HG03439 (cell line): ENCODE measurements at regions not wholly inside any gene's neighbourhood (a gene's known extent, or its start where the extent isn't known, plus 50 kb on each side); places are given as distances from the start of the nearest gene placed in this dataset.
A peak's percentile ranks its signal among the peaks of the same experiment; 100 is the strongest.
"Not testable (repeated sequence)": the region's sequence is repeated elsewhere in the genome, so short reads cannot be mapped to it uniquely, and the experiment has no call there.

Source experiments
- ATAC-seq: cut with Tn5 transposase; IDR thresholded peaks from one replicate; pipeline ENCODE4 v1.9.1; 2021; ENCODE audit warnings: mild to moderate bottlenecking, moderate library complexity; ENCODE audit not compliant: unreplicated experiment

DNA sequence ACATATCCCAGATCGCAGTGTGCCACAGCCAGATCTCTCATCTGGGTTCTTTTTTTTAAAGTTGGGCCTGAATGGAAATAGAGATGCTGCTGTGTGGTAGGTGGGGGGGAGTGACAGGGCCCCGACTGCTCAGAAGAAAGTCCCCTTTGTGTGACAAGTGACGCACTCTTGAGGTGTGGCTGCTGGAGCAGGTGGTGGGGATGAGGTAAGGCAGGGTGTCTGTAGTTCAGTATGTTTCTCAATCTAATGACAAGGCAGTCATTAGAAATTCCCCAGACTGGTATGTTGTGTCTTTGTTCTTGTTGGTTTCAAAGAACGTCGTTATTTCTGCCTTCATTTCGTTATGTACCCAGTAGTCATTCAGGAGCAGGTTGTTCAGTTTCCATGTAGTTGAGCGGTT, 128.8 kb upstream of the TACR1 start:
- no peak for ATAC-seq

DNA sequence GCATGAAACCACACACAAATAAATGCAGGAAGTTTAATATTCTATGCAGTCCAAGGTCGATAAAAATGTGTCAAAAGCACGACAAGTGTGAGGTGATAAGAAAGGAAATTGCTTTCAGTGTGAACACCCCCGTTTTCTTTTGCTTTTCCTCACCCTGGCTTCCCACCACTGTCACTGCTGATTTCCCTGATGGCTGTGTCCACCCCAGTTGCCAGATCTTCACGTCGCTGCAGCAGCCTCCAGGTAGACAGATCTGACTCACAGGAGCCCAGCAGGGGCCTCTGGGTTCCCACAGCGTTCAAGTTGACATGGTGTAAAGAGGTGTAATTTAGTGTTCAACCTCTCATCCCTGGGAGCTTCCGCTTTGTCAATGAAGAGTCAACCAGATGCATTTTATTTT, 128.0 kb upstream of the TACR1 start:
- no peak for ATAC-seq

DNA sequence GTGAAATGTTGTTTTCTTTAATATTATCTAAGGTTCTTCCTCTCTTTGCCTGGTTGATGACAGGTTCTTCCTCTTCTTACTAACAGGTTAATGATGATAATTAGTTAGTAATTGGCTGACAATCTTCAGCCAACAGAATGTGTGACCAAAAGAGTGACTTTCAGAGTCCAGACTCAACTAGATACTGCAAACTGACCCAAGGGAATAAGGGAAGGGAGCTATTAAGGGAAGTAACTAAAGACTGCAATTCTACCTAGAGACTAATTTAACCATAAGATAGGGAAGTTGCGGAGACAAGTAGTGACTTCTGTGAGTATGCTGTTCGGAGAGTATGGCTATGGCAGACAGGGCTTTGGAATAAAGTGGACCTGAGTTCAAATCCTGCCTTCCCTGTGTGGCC, 127.3 kb upstream of the TACR1 start:
- no peak for ATAC-seq

DNA sequence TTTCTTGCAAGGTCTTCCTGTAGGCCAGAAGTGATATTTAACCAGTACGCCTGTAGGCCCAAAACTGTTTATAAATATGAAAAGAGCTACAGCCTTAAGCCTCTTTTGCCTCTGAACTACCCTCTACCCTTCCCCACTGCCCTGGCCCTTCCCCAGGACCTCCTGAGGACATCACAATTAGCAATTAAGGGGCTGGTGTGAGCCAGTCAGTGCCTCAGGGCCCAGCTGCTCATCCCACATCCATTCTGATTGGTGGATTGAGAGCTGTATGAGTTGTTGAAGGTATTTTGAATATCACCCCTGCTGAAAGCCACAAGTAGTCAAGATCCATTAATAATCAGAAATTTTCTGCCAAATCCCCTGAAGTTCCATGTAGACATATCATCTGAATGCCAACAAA, 126.3 kb upstream of the TACR1 start:
- no peak for ATAC-seq

DNA sequence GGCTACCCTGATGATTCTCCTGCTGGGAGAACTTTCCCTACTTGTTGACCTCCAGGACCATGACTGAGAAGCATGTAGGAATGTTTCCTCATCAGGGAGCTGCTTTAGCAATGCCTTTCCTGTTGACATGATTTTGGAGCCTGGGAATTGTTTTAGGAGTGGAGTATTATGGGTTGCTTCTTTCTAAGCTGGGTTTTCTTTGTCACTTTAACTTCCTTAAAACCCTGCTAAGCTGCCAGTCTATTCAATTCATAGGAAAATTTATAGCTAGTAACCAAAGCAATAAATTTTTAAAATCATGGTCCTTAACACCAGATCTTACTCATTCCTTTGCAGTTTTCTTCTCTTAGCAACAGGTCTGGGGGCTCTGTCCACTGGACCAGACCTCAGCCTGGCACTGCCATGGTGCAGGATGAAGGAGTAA, 125.6 kb upstream of the TACR1 start:
- no peak for ATAC-seq

DNA sequence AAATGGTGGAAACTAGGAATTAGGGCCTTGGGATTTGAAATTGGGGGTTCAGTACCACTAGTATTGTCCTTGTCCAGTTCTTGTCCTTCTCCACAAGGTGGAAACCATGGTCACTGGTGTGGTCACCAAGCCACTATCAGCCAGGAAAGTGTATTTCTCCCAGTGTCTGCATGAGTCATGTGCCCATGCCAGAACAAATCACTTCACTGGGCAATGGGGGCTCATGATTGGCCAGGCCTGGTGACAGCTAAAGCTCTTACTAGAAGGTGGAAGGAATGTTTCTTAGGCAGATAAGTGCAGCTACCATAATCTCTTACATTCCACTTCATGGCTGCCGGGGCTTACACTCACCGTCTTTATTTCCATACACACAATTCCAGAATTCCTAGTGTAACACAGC, 124.8 kb upstream of the TACR1 start:
- ATAC-seq = no peak

DNA sequence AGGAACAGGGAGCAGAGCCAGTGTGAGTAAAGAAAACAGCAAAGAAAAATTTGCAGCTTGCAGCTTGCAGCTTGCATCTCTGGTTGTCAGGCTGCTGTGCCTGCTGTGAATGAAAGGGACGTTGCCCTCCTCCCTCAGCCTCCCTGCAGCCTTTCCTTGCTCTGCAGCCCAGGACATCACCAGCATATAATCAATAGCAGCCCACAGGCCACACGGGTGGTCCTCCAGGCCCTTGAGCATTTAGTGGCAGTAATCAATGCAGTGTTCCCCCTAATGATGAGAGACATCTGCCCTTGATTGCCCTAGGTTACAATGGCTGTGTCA, 122.2 kb upstream of the TACR1 start:
- ATAC-seq = no peak

DNA sequence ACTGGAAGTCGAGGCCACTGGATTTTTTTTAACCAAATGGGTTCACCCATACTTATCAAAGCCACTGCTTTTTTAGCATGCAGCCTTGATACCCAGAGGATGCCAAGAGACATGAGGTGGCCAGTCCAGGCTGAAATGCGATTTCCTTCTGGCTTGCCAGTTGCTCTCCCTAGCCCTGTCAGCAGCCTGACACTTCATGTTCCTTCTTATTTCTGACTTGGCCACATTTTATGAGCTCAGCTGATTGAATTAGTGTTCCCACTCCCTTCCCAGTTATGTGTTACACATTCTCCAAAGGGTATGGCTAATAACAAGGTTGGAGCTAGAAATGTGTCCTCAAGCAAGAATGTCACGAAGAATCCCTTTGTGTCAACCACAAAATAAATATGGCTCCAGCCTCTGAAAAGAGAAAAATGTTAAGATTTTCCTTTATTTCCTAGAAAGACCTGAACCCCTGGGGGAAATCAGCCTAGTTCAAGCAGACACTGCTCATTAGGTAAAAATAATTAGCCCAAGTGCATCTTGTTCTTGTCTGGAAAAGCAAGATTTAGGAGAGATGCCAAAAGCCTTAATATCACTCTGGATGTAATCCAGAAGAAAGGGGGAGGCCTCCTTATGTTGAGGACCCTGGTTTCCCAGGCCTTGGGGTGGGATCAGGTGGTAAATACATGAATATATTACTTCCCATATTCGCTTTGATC, 121.7 kb upstream of the TACR1 start:
- no peak for ATAC-seq

DNA sequence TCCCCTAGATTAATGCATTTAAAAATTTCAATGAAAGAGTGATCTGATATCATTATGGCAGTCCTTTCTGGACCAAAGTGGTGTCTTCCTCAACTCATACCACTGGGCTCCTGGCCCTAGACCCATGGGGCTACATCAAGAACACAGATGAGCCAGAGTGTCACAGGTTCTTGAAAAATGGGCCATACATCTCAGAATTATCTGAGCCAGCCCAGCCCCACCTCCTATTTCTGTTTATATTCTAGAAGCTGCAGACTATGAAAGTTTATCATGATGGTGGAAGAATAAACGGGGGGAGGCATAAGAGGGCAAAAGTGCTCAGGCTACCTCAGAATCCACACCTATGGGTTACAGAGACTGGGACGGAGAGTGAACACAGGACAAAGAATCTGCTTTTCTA, 120.6 kb upstream of the TACR1 start:
- ATAC-seq = no peak

DNA sequence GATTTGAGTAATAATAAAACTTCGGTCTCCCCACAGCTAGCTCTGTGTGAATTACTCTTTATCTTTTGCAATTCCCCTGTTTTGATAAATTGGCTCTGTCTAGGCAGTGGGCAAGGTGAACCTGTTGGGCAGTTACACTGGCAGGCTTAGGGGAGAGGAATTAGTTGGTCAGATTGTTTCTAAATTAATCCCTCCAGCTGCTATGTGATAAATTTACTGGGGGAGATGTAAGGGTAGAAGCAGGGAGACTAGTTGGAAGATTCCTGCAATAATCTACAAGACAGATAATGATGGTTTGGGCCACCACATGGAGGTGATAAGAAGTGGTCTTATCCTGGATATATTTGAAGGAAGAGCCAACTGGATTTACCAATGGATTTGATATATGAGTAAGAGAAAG, 118.5 kb upstream of the TACR1 start:
- ATAC-seq = no peak

DNA sequence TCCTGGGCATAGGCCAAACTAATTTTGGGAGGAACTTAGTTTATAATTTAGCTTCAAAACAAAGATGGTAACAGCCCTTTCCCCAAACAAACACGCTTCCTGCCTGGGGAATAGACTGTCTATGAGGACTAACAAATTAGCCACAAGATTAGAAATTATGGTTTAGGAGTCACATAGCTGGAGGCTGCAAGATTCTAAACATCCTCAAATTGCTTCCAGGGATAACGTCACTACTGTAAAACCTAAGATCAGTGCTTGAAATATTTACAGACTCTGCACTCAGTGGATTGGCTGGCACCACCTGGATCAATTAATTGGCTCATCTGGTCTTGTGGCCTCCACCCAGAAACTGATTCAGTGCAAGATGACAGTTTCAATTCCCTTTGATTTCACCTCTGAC, 118.0 kb upstream of the TACR1 start:
- ATAC-seq = no peak

DNA sequence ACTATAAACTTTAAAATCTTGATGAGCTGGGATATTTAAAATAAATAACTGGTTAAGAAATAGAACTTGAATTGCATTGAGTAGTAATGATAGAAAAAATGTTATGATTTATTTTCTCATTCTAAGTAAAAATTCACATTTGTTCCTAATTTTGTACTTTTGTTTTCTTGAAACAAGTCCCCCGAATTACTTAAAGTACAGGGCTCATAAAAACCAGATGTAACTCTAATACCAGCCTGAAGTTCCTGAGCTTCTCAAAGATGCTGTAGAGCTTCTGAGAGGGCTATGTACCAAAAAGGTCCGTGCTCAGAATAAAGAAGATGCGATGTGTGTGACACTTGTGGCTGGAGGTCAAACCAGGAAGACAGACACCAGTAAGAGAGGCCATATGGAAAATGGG, 116.1 kb upstream of the TACR1 start:
- no peak for ATAC-seq

DNA sequence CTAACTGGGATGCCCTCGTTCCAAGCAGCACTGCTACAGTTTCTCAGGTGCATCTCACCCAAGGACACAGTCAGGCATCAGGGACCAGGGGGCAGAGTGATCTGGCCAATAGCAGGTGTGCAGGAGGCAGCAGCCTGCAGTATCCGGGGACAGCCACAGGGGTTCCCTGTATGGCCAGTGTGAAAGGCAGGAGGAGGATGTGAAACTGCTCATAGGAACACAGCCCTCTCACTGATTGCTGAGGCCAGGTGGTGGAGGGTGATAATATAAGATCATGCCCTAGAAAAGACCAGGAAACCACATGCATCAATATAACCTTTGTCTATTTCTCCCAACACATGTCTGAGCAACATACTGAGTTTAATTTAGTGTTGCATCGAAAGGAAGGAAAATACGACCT, 112.7 kb upstream of the TACR1 start:
- peak; percentile 100 for ATAC-seq

DNA sequence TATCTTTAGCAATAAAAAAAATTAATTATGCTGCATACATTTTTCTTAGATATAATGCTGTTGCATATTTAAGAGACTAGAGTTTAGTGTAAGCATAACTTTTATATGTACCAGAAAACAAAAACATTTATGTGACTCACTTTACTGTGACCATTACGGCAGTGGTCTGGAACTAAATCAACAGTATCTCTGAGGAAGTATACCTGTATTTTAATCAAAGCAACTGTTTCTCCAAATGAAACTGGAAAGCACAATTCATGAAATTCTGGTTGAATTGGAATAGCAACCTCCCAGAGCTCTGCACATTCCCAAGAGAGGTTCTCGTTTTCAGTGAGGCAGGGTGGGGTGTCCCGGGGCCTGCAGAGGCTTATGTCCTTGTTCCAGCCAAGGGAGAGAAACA, 112.2 kb upstream of the TACR1 start:
- ATAC-seq = no peak

DNA sequence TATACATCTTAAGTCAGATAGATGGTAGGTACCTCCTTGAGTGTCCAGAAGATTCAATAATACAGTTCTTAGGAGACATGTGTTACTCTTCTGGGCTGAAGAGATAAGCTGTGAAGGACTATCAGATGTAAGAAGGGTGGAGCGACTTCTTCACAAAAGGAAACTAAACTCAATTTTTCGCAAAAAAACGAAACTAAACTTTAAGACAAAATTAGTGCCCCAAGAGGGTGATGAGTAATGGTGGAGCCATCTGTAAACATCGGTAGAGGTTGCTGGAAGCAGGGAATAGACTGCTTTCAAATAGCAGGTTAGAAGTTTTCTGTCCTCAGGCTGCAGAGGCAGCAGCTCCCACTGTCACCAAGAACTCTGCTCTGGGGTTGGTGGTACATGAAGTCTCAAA, 111.6 kb upstream of the TACR1 start:
- no peak for ATAC-seq

DNA sequence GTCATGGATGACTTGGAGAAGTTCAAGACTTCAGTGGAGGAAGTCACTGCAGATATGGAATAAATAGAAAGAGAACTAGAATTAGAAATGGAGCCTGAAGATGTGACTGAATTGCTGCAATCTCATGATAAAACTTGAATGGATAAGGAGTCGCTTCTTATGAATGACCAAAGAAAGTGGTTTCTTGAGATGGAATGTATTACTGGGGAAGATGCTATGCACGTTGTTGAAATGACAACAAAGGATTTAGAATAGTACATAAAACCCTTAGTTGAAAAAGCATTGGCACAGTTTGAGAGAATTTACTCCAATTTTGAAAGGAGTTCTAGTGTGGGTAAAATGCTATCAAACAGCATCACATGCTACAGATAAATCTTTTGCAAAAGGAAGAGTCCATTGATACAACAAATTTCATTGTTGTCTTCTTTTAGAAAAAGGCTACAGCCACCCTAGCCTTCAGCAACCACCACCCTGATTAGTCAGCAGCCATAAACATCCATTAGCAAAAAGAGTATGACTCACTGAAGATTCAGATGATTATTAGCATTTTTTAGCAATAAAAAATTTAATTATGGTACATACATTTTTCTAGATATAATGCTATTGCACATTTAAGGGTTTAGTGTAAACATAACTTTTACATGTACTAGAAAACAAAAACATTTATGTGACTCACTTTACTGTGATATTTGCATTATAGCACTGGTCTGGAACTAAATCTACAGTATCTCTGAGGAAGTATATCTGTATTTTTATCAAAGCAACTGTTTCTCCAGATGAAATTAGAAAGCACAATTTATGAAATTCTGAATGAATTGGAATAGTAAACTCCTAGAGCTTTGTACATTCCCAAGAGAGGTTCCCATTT, 110.5 kb upstream of the TACR1 start:
- no peak for ATAC-seq

DNA sequence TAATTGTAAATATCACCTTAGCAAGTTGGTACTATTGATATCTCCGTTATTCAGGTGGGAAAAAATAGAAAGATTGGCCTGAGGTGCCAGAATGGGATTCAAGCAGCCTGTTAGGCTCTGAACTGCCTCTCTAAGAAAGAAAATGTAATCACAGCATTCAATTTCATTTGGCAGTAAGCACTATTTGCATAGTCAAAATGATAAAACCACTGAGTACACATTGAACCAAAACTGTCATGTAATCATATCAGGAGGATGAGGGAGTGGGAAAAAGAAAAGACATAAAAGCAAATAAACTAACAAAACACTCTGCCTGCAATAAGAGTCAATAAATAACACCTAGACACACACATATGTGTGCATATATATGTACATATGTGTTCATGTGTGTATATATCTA, 103.9 kb upstream of the TACR1 start:
- ATAC-seq = no peak

DNA sequence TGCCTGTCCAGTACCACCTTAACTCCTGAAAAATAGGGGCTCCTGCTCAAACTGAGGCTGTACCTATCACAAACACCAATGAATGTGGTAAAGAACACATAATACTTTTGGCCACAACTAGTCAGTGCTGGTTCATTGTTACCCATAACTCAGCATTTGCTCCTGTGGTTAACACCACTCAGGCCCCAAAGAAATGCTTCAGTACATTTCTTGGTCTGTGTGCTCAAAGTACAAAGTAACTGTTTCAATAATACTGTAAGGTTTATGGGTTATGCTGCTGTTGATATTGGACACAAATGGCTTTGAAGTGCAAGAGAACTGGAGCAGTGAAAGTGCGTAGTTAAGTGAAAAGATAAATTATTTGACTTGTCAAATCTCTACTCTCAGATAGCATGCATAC, 95.0 kb upstream of the TACR1 start:
- ATAC-seq = no peak

DNA sequence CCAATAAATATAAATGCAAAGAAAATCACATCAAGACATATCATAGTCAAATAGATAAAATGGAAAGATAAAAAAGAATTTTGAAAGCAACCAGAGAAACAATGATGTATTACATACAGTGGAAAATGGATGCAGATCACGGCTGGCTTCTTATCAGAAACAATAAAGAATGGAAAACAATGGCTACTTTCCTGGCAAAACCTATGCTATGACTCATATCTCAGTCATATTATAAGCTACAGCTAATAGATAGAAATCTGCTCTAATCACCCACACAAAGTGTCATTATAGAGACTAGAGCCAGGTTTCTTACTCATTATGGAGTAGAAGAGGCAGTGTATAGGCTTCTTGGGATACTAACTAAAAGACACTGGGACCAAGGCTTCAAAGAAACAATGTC, 93.5 kb upstream of the TACR1 start:
- no peak for ATAC-seq

DNA sequence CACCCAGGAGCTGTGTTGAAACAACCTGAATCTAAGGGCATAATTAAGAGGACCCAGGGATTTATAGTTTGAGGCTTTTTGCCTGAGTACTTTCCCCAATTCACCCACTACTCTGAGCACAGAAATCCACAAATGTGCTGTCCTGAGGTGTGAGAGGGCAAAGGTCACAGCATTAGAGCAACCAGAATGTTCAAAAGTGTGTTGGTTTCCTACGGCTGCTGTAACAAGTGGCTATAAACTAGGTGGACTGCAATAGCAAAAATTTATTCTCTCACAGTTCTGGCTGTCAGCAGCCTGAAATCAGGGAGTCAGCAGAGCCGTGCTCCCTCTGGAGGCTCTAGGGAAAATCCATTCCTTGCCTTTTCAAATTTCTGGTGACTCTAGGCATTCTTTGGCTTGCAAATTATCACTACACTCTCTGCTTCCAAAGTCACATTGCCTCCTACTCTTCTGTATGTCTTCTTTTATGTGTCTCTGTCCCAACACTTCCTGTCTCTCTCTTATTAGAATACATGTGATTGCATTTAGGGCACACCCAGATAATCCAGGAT, 91.4 kb upstream of the TACR1 start:
- no peak for ATAC-seq

DNA sequence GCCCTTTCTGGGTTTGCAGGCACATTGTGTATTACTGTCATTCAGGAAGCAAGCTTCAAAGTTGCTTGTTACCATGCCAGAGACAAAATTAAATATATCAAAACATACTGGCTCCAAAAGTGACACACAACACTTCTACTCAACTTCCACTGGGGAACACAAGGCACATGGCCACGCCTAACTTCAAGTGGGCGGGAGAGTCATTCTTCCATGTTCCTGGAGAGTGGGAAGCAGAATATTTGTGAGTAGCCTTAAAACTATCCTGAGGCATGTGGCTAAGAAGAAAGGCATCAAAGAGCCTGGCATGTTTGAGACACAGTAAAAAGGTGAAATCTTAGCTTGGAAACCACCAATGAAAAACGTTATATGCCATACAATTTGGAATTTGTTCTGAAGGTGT, 90.5 kb upstream of the TACR1 start:
- ATAC-seq = no peak

DNA sequence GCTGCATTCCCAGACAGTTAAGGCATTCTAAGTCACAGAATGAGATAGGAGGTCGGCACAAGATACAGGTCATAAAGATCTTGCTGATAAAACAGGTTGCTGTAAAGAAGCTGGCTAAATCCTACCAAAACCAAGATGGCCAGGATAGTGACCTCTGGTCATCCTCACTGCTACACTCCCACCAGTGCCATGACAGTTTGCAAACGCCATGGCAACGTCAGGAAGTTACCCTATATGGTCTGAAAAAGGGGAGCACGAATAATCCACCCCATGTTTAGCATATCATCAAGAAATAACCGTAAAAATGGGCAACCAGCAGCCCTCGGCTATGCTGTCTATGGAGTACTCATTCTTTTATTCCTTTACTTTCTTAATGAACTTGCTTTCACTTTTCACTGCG, 89.9 kb upstream of the TACR1 start:
- not testable (repeated sequence) for ATAC-seq
